PC-3 (cell line): ENCODE measurements at regions not wholly inside any gene's neighbourhood (a gene's known extent, or its start where the extent isn't known, plus 50 kb on each side); places are given as distances from the start of the nearest gene placed in this dataset.

Experiments
- ATAC-seq: fragments of 200-7000 bp; cut with Tn5 transposase; 2 replicates; pipeline ENCODE4 v1.9.1; 2020; ENCODE audit warnings: mild to moderate bottlenecking, moderate library complexity
- BruUV-seq: library from RNA; stranded (reverse); fragments of 400-500 nt; replicated peaks from 2 replicates; lab custom pipeline; 2021; lab: Mats Ljungman, UMichigan
- CTCF ChIA-PET: fragments of 300-600 bp; sonication (Branson Sonifier 250); formaldehyde crosslinking; loops from one replicate; lab custom pipeline; 2022; ENCODE audit warnings: antibody characterized with exemption; lab: Charles Lee
- POLR2A ChIA-PET: fragments of 300-600 bp; sonication (Branson Sonifier 250); formaldehyde crosslinking; loops from one replicate; lab custom pipeline; 2022; ENCODE audit warnings: antibody characterized with exemption; ENCODE audit not compliant: unreplicated experiment; lab: Charles Lee
- DNase-seq: peaks from one replicate; pipeline ENCODE4 v3.0.0-alpha.2; 2015
- H2AFZ ChIP-seq: fragments of 300-600 bp; sonication (generic); 2 replicates; pipeline ENCODE4 v1.6.0; 2016; ENCODE audit warnings: antibody characterized with exemption, low read length
- H3F3A ChIP-seq: fragments of 300-600 bp; sonication (generic); one replicate; pipeline ENCODE4 v1.6.0; 2017; ENCODE audit warnings: antibody characterized with exemption, low read length, control low read depth, mild to moderate bottlenecking; ENCODE audit not compliant: unreplicated experiment
- H3K27ac ChIP-seq: fragments of 300-600 bp; sonication (generic); 2 replicates; pipeline ENCODE4 v1.5.1; 2016; ENCODE audit warnings: mild to moderate bottlenecking, low read length
- H3K27me3 ChIP-seq: fragments of 300-600 bp; sonication (generic); 2 replicates; pipeline ENCODE4 v1.6.1; 2016; ENCODE audit warnings: low read length, mixed read lengths
- H3K36me3 ChIP-seq: fragments of 300-600 bp; sonication (generic); 2 replicates; pipeline ENCODE4 v1.6.1; 2016; ENCODE audit warnings: low read depth, mixed run types, low read length, mixed read lengths
- H3K4me1 ChIP-seq: fragments of 300-600 bp; sonication (generic); 2 replicates; pipeline ENCODE4 v1.5.1; 2016; ENCODE audit warnings: low read length; ENCODE audit not compliant: insufficient read depth
- H3K4me2 ChIP-seq: fragments of 300-600 bp; sonication (generic); 2 replicates; pipeline ENCODE4 v1.6.0; 2016; ENCODE audit warnings: low read length
- H3K4me3 ChIP-seq: fragments of 300-600 bp; sonication (generic); 2 replicates; pipeline ENCODE4 v1.5.1; 2016; ENCODE audit warnings: mild to moderate bottlenecking, low read length, mixed read lengths
- H3K79me2 ChIP-seq: fragments of 300-600 bp; sonication (generic); 2 replicates; pipeline ENCODE4 v1.6.1; 2017; ENCODE audit warnings: low read length, mixed read lengths
- H3K9ac ChIP-seq: fragments of 300-600 bp; sonication (generic); 2 replicates; pipeline ENCODE4 v1.6.0; 2016; ENCODE audit warnings: mild to moderate bottlenecking, low read length
- H3K9me2 ChIP-seq: fragments of 300-600 bp; sonication (generic); replicated peaks from 2 replicates; pipeline ENCODE4 v1.6.1; 2016; ENCODE audit warnings: mixed run types, low read length, mixed read lengths
- H3K9me3 ChIP-seq: fragments of 300-600 bp; sonication (generic); 2 replicates; pipeline ENCODE4 v1.6.1; 2016; ENCODE audit warnings: low read length, mixed read lengths
- H4K20me1 ChIP-seq: fragments of 300-600 bp; sonication (generic); 2 replicates; pipeline ENCODE4 v1.6.1; 2016; ENCODE audit warnings: low read length, mixed read lengths
- CTCF ChIP-seq: fragments of 300-600 bp; sonication (generic); conservative IDR thresholded peaks from 2 replicates; pipeline ENCODE4 v1.5.1; 2017; ENCODE audit warnings: antibody characterized with exemption, low read depth, mild to moderate bottlenecking, low read length
- EZH2 ChIP-seq: fragments of 300-600 bp; sonication (generic); IDR thresholded peaks from one replicate; pipeline ENCODE4 v1.6.1; 2017; ENCODE audit warnings: antibody characterized with exemption, mild to moderate bottlenecking, low read length; ENCODE audit not compliant: unreplicated experiment
- EZH2phosphoT487 ChIP-seq: fragments of 300-600 bp; sonication (generic); IDR thresholded peaks from 2 replicates; pipeline ENCODE4 v1.6.1; 2018; ENCODE audit warnings: mild to moderate bottlenecking, antibody characterized with exemption, low read length, borderline replicate concordance
- intact Hi-C: fragments of 100-400 bp; cut with micrococcal nuclease; formaldehyde crosslinking; loops from 2 replicates; pipeline ENCODE4 v1.9.0; 2023

- Histone ChIP-seq H3K36me3 (no peaks in the 10 kb centered on the region), H3K27me3 (no peaks in the 10 kb centered on the region), H3K9me2 (no peaks in the 10 kb centered on the region), H2AFZ (no peak overlapping the region), H4K20me1 (no peaks in the 10 kb centered on the region), H3F3A (no peaks in the 10 kb centered on the region), H3K4me2 (no peak overlapping the region), H3K79me2 (no peaks in the 10 kb centered on the region), H3K4me3 (no peak overlapping the region), H3K27ac (no peak overlapping the region), H3K4me1 (no peaks in the 10 kb centered on the region), H3K9ac (no peak overlapping the region), H3K9me3 (peaks cover 5% of the 10 kb centered on the region; the same call in 1 of the 2 replicates)
- no TSS peak for BruUV-seq
- TF ChIP-seq EZH2 (no peak), EZH2phosphoT487 (no peak), CTCF (no peak)
- POLR2A ChIA-PET, result no interaction called here
- intact Hi-C loops, result no loop called here
- CTCF ChIA-PET, result no interaction called here
- ATAC-seq (no peak), DNase-seq (no peak)
Measured at GRCh38 chr22:34709641-34710040, 356.3 kb upstream of the ISX start.

- Histone ChIP-seq H3K27me3 (no peaks in the 10 kb centered on the region), H3K4me1 (no peaks in the 10 kb centered on the region), H3K9me2 (no peaks in the 10 kb centered on the region), H3F3A (no peaks in the 10 kb centered on the region), H3K4me2 (no peak overlapping the region), H3K36me3 (no peaks in the 10 kb centered on the region), H3K27ac (no peak overlapping the region), H3K4me3 (no peak overlapping the region), H3K79me2 (no peaks in the 10 kb centered on the region), H4K20me1 (no peaks in the 10 kb centered on the region), H2AFZ (no peak overlapping the region), H3K9me3 (peaks cover 7% of the 10 kb centered on the region), H3K9ac (no peak overlapping the region)
- no peak for TF ChIP-seq EZH2
- TF ChIP-seq EZH2phosphoT487, result no peak
- TF ChIP-seq CTCF, result no peak
- CTCF ChIA-PET, result no interaction called here
- intact Hi-C loops, result no loop called here
- BruUV-seq, result no TSS peak
- no peak for ATAC-seq
- DNase-seq, result no peak
- POLR2A ChIA-PET, result no interaction called here
Measured at GRCh38 chr22:34722901-34723300, 343.1 kb upstream of the ISX start.

GRCh38 chr22:34736081-34736480, 329.9 kb upstream of the ISX start:
- CTCF ChIA-PET, result no interaction called here
- H3K79me2 ChIP-seq, result no peaks in the 10 kb centered on the region
- ATAC-seq (no peak), DNase-seq (no peak)
- no peak overlapping the region for H3K4me3 ChIP-seq
- no peak overlapping the region for H3K9ac ChIP-seq
- no peak overlapping the region for H2AFZ ChIP-seq
- TF ChIP-seq EZH2 (no peak), CTCF (no peak)
- no peaks in the 10 kb centered on the region for H3K9me3 ChIP-seq
- H3K9me2 ChIP-seq, result no peaks in the 10 kb centered on the region
- H3K4me2 ChIP-seq, result no peak overlapping the region
- H3K36me3 ChIP-seq, result no peaks in the 10 kb centered on the region
- no TSS peak for BruUV-seq
- H3K4me1 ChIP-seq, result no peaks in the 10 kb centered on the region
- no peaks in the 10 kb centered on the region for H3K27me3 ChIP-seq
- H4K20me1 ChIP-seq, result no peaks in the 10 kb centered on the region
- intact Hi-C loops, result no loop called here
- POLR2A ChIA-PET, result no interaction called here
- H3K27ac ChIP-seq, result no peak overlapping the region
- no peaks in the 10 kb centered on the region for H3F3A ChIP-seq
